Hepatocyte (in vitro differentiated cells): ENCODE measurements at regions not wholly inside any gene's neighbourhood (a gene's known extent, or its start where the extent isn't known, plus 50 kb on each side); places are given as distances from the start of the nearest gene placed in this dataset.

Source experiments
- CTCF ChIP-seq: fragments of 200-600 bp; sonication (generic); IDR thresholded peaks from 2 replicates; pipeline ENCODE4 v1.5.1; 2016; ENCODE audit warnings: antibody characterized with exemption, mild to moderate bottlenecking; ENCODE audit not compliant: poor library complexity
- EZH2 ChIP-seq: fragments of 200-600 bp; sonication (generic); IDR thresholded peaks from 2 replicates; pipeline ENCODE4 v1.6.1; 2016; ENCODE audit warnings: antibody characterized with exemption, mild to moderate bottlenecking, borderline replicate concordance

- TF ChIP-seq CTCF (no peak), EZH2 (no peak)
Measured at GRCh38 chr11:41999066-41999465, 539.6 kb upstream of the LRRC4C start.
